ENCODE measurements at regions not wholly inside any gene's neighbourhood (a gene's known extent, or its start where the extent isn't known, plus 50 kb on each side); places are given as distances from the start of the nearest gene placed in this dataset.

GRCh38 chr12:69059465-69060457, 126.8 kb upstream of the CPM start:
- in situ Hi-C loops (cut with HindIII; ENCODE audit: low sequenced_read_pairs): no loop called here

DNA sequence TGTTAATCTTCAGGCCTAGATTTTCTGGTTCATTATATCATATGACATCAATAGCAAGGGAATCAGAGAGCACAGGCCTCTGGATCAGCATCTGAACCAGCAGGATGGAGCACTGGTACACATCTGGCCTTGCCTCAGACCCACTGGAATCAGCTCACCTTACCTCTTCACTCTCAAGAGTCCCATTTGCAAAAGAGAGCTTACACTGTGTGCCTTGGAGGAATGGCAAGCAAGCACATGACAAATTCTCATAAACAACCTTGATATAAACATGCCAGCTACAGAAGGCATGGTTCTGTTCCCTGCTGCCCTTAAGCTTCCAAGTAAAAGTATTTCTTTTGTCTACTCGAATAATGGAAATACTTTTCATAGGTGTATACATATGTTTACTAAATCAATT, 128.6 kb upstream of the CPM start:
- in situ Hi-C loops (cut with HindIII; ENCODE audit: low sequenced_read_pairs): no loop called here

GRCh38 chr12:69062621-69063237, 129.8 kb upstream of the CPM start:
- in situ Hi-C loops (cut with HindIII; ENCODE audit: low sequenced_read_pairs): no loop called here

- in situ Hi-C loops (cut with HindIII; ENCODE audit: low sequenced_read_pairs): no loop called here
Observed at GRCh38 chr12:69064734-69065443, 131.9 kb upstream of the CPM start.

GRCh38 chr12:69065775-69066174, 132.8 kb upstream of the CPM start:
- in situ Hi-C loops (cut with HindIII; ENCODE audit: low sequenced_read_pairs): no loop called here

GRCh38 chr12:69066492-69067373, 133.8 kb upstream of the CPM start:
- in situ Hi-C loops (cut with HindIII; ENCODE audit: low sequenced_read_pairs): no loop called here

DNA sequence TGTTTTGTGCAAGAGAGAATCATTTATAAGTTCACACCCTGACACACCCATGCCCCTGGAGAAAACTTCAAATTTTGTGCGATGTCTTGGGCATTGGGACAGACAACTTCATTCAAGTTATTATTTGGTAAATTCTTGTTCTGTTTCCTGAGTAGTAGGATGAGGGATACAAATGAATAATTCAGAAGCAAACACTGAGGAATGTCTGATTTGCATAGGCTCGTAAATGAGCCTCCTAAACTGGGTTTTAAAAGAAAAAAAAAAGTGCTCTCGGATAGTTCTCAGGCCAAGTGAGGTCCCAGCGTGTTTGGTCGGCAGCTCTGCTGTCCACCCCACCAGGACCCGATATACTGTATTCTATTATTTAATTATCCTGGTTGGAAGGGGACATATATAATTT, 134.7 kb upstream of the CPM start:
- in situ Hi-C loops (cut with HindIII; ENCODE audit: low sequenced_read_pairs): no loop called here

DNA sequence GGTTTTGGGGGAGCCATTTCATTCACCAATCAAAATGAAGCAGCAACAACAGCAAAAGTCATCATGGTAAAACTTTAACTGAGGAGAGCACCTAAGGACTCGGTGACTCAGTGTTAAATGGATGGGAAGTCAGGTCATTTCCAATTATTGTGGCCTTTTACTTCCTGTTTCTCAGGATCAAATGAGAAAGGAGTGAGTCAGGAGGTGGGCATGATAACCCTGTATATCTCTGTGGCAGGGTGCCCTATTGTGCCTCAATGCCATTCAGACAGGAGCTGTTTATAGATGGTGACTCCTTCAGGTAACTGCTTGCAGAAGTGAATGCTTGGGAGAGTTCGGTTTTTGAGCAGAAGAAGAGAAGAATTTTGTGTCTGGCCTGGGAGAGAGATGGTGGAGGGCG, 135.5 kb upstream of the CPM start:
- in situ Hi-C loops (cut with HindIII; ENCODE audit: low sequenced_read_pairs): no loop called here

DNA sequence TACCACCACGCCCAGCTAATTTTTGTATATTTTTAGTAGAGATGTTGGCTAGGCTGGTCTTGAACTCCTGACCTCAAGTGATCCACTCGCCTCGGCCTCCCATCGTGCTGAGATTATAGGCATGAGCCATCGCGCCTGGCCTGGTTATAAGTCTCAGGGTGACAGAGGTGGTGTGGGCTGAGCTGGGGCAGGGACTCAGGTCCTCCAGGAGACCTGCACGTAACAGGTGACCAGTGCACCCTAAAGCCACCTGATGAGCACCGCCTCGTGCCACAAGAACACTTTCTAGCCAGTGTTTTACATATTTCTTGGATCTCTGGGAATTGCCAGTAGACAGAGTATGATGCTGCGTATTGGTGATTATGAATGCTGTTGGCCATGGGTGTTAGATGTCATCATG, 136.5 kb upstream of the CPM start:
- in situ Hi-C loops (cut with HindIII; ENCODE audit: low sequenced_read_pairs): no loop called here

DNA sequence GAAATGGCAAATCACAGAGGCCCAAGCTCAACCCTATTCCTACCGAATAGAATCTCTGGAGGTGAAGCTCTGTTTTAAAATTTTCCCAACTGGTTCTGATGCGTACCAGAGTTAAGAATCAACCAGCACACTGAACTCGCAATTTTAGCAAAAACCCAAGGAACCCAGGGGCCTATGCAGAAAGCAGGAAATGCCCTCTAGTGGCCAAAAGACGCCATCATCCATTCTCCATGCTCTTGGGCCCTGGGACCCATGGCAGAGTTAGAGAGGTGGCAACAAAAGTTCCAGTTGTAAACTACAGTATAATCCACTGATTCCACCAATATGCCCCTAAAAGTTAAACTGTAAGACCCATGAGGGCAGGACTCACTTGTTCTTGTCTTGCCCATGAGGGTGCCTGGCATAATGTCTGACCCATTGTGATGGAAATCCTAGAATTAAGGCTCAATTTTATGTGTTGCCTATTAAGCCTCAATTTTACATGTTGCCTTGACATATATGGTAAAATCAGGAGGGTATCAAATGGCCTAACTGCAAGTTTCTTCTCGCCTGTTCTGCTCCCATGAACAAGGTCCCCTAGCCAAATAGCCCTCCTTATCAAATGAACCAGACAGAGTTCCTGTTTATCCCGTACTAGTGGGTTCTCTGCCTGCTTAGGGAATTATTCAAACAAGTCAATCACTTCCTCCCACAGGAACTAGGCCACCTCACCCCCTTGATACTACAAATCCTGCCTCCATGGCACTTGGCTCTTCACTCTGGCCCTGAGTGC, 137.5 kb upstream of the CPM start:
- in situ Hi-C loops (cut with HindIII; ENCODE audit: low sequenced_read_pairs): no loop called here

DNA sequence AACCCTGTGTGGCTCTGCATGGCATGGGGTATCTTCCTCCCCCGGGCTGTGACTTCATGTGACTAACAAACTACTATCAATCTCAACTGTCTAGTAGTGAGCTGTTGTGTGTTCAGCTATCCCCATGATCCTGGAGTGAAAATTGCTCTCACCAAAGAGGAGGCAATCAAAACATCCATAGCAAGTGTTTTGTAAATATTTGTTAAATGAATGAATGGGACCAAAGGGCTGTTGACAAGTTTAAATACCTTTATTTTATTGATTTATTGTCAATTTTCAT, 138.1 kb upstream of the CPM start:
- in situ Hi-C loops (cut with HindIII; ENCODE audit: low sequenced_read_pairs): no loop called here

- in situ Hi-C loops (cut with HindIII; ENCODE audit: low sequenced_read_pairs): no loop called here
Observed at GRCh38 chr12:69073035-69073434, 140.1 kb upstream of the CPM start.

DNA sequence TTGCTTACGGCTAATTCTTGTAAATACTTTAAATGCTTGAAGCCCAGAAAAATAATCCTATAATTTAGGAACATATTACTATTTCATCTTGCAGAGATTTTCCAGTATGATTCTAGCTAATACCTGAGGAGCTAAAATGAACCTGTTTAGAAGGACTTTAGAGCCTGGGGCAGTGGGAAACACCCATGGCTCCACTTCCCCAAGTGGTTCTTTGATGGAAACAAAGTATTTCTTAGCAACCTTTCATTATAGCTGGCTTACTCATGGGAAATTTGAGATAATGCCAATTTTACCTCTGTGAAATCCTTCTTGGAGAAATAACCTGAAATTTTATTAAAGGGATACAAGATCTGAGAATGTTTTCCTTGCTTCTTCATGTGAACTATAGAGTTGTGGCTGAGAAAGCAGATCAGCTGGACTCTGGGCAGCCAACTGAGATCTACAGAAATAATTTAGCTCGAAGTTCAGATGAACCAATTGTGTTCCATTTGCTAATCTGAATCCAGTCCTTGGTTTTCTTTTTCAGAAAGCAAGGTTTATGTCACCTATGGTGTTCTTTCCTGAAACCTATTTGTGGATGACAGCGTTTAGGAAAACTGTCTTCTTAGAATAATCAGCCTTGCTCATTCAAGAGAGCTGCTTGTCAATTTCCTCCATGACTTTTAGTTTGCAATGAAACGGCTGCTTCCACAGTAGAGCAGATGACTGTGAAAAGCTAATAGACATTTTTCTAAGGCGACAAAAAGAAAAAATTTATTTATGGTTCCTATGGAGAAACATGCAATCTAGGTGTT, 141.8 kb upstream of the CPM start:
- in situ Hi-C loops (cut with HindIII; ENCODE audit: low sequenced_read_pairs): no loop called here

DNA sequence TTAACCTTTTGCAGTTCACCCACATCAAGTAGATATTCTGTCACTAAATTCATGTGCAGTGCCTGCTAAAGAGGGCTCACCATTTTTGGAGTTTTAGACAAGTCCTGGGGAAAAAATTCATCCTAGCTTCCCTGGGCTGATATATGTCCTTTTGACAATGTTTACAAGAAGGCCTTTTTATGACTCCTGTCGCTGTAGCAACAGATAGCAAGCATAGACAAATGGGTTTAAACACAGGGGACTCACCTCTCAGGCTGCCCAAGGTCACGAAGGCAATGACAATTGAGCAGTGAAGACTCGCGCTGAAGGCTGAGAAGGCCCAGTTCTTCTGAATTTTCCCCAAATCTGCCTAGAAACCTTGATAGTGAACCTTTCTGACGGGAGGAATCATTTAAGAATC, 150.7 kb upstream of the CPM start:
- in situ Hi-C loops (cut with HindIII; ENCODE audit: low sequenced_read_pairs): no loop called here

DNA sequence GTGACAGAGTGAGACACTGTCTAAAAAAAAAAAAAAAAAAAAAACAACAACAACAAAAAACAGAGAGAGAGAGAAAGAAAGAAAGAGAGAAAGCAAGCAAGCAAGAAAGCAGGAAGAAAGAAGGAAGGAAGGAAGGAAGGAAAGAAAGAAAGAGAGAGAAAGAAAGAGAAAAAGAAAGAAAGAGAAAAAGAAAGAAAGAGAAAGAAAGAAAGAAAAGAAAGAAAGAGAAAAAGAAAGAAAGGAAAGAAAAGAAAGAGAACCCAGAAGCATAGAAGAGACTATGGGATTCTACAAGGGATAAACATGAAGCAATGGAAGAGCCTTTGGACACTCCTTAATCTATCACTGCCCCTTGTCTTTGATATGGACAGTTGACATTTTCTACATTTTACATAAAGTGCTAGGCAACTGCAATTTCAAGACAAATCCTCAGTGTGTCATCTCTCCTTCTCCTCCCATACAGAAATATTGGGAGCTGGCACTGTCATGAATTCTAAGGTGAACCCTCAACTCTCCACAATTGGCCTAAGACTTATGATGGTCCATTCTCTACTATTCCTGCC, 151.9 kb upstream of the CPM start:
- in situ Hi-C loops (cut with HindIII; ENCODE audit: low sequenced_read_pairs): no loop called here

DNA sequence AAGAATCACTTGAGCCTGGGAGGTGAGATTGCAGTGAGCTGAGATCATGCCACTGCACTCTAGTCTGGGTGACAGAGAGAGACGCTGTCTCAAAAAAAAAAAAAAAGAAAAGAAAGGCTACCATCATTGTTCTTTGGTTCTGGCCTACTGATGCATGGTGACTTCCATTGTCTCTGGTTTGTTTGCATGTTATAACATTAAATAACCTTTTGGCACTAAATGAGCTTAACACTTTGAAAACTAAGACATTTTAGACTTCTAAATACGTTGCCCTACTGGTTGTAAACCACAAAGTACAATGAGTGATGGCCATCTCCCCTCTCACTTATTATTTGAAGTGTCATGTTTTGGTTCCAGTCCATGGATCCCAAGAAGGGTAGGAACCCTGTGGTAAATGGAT, 152.9 kb upstream of the CPM start:
- in situ Hi-C loops (cut with HindIII; ENCODE audit: low sequenced_read_pairs): no loop called here

DNA sequence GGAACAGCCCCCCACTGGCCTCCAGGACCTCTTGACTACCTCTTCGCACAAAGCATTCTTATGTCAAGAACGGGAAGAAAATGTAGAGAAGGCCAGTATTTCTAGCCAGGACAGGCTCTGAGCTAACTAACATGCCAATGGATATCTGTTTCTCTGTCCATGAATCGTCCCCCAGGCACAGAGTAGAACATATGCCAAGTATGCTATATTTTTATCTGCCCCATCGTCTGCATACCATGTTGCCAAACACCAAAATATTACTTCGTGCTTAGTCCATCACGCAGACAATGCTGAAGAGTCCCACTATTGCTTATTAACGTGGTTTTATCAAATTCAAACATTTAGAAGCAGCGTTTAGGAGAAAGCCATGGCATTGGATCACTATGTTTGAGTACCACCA, 151.4 kb upstream of the CPSF6 start:
- in situ Hi-C loops (cut with HindIII; ENCODE audit: low sequenced_read_pairs): no loop called here

DNA sequence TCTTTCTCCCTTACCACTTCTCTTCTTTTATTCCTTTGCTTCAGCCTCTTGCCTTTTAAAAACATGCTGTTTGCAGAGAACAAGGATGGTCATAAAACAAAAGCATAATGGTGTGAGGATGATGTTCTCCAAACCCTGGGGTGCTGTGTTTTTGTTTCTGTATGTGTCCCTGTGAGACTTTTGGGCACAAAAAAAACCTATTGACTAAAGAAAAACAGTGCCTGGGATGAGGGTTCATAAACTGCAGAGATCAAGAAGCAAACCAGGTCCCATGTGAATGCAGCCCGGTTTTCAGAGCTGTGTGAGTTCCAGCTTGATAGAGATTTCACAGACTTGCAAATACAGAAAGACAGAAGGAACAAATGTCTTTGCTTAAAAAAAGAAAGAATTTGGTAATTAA, 148.6 kb upstream of the CPSF6 start:
- in situ Hi-C loops (cut with HindIII; ENCODE audit: low sequenced_read_pairs): no loop called here

- in situ Hi-C loops (cut with HindIII; ENCODE audit: low sequenced_read_pairs): no loop called here
Observed at GRCh38 chr12:69091442-69092017, 147.8 kb upstream of the CPSF6 start.

Measured in DLD1 (cell line).